ENCODE measurements at regions not wholly inside any gene's neighbourhood (a gene's known extent, or its start where the extent isn't known, plus 50 kb on each side); places are given as distances from the start of the nearest gene placed in this dataset.

DNA sequence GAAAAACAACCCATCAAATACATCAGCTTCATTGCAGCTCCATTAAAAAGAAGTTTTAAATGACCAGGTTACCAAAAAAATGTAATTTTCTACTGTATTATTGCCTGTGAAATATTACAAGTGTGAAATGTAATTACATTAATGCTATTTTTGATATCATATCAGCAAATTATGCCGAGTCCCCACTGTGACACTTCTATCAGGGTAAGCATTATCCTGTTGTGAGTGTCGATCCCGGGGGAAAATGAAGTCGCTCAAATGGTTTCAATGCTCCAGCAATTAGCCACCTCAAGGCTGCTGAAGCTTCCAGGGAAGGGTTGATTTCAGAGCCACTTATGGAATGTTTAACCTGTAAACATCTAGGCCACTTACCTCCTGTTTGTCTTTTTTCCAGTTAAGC lies 70.4 kb downstream of the RCN1 start:
- H3K27ac Mint-ChIP-seq: no peak overlapping the region

DNA sequence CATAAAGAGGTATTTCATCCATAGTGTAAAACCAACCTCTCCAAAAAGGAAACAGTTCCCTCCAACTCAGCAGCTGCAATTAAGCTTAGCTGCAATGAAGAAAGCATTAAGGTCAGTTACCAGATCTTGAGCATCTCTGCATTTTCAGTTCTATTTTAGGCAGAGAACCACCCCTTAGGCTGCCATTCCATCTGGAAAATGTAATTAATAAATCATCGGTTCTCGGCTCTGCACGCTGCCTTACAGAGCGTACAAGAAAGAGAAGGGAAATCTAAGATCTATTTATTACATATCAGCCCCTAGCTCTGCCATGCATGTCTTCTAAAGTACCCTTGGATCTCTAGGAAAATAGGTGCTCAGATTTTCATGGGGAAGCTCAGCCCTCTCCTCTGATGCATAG lies 71.5 kb downstream of the RCN1 start:
- H3K4me3 Mint-ChIP-seq: no peak overlapping the region
- H3K9me3 Mint-ChIP-seq: no peaks in the 10 kb centered on the region
- ATAC-seq (replicated peaks) (no peak), DNase-seq (no peak)
- no peaks in the 10 kb centered on the region for H3K36me3 Mint-ChIP-seq (ENCODE audit: insufficient read depth)
- H3K27me3 Mint-ChIP-seq: peaks cover 42 to 74% of the 10 kb centered on the region in 2 donors
- H3K27ac Mint-ChIP-seq: no peak overlapping the region
- H3K4me1 Mint-ChIP-seq (ENCODE audit: low read depth in 2 of 2): no peaks in the 10 kb centered on the region

More for the DNA sequence above, 70.4 kb downstream of the RCN1 start:
- ATAC-seq (replicated peaks) (no peak), DNase-seq (no peak)
- no peak overlapping the region for H3K4me3 Mint-ChIP-seq
- H3K27me3 Mint-ChIP-seq: peaks cover 42 to 72% of the 10 kb centered on the region in 2 donors
- no peaks in the 10 kb centered on the region for H3K36me3 Mint-ChIP-seq (ENCODE audit: insufficient read depth)
- H3K4me1 Mint-ChIP-seq (ENCODE audit: low read depth in 2 of 2): no peaks in the 10 kb centered on the region
- H3K9me3 Mint-ChIP-seq: no peaks in the 10 kb centered on the region

DNA sequence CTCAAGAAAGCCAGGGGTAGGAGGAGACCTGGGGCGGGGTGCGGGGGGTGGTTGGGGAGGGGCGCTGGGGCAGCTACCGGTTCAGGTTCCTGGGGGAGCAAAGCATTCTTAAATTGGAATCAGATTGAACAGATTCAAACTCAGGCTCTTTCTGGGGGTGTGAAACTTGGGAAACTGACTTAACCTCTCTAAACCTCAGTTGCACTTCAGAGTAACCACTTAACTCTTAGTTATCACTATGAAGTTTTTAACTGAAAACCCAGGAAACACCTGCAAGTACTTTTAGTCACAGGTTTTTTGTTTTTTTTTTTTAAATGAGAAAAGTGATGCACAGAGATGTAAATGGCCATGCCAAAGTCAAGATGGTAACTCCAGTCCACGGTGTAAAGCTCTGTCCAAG lies 72.0 kb downstream of the RCN1 start:
- H3K9me3 Mint-ChIP-seq: no peaks in the 10 kb centered on the region
- no peak overlapping the region for H3K4me3 Mint-ChIP-seq
- no peaks in the 10 kb centered on the region for H3K4me1 Mint-ChIP-seq (ENCODE audit: low read depth in 2 of 2)
- H3K27me3 Mint-ChIP-seq: peaks cover 42 to 74% of the 10 kb centered on the region in 2 donors
- H3K27ac Mint-ChIP-seq: no peak overlapping the region
- ATAC-seq (replicated peaks): no peak
- H3K36me3 Mint-ChIP-seq (ENCODE audit: insufficient read depth): no peaks in the 10 kb centered on the region
- no peak for DNase-seq

DNA sequence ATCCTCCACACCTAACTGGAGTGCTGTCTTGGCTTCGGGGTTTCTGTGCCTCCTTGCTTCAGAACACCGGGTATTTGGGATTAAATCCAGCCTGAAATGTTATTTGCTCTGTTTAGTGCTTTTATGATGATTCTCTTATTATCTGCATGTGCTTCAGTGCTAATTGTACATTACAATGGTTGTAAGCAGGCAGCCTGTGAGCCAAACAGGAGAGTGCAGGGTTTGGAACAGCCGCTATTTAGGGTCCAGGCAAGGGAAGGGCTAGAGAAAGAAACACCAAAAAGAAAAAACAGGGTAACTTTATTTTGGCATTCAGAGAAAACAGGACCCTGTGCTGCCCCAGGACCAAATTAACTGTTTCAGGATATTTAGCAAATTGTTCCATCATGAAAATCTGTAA lies 72.7 kb downstream of the RCN1 start:
- Mint-ChIP-seq H3K36me3 (ENCODE audit: insufficient read depth) (no peaks in the 10 kb centered on the region), H3K4me3 (no peak overlapping the region), H3K9me3 (no peaks in the 10 kb centered on the region)

DNA sequence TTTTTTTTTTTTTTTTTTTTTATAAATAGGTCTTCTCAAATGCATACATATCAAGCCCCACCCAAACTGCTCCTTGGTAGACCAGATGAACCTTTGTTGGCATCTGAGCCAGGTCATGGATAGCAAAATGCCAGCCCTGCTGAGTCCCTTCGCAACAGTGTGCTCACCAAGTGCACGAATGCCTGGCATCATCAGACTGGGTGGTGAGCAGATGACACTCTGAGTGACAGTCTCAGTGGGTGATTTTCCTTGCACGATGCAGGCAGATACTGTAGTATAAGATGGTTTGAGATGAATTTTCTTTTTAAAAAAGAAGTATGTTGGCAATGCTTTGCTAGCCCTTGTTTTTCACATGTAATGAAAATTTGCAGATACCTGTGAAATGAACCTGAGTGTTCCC lies 74.0 kb downstream of the RCN1 start:
- no peak for ATAC-seq (replicated peaks)

More for the DNA sequence above, 72.7 kb downstream of the RCN1 start:
- ATAC-seq (replicated peaks) (no peak), DNase-seq (no peak)
- H3K27me3 Mint-ChIP-seq: peaks cover 42 to 75% of the 10 kb centered on the region in 2 donors
- no peak overlapping the region for H3K27ac Mint-ChIP-seq
- peaks cover 0 to 3% of the 10 kb centered on the region in 2 donors for H3K4me1 Mint-ChIP-seq (ENCODE audit: low read depth in 2 of 2)

DNA sequence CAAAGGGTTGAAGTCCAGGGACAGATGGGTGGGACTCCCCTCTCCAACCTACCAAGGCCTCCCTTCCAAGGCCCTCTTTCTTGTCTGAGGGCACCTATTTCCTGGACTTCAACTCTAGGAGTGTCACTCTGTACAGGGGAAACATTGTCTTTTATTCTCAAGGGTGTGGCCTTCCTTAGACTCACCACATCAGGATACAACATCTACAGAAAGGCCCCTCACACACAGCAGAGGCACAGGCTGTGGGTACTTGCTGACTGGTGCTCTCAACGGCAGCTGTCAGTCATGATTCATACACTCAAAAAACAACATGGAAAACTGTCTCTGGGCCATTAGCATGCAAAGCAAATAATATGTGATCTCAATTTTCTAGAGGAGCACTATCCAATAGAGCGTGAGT lies 78.0 kb downstream of the RCN1 start:
- DNase-seq (no peak), ATAC-seq (replicated peaks) (no peak)
- H3K36me3 Mint-ChIP-seq (ENCODE audit: insufficient read depth): no peaks in the 10 kb centered on the region
- H3K27me3 Mint-ChIP-seq: peaks cover 7 to 61% of the 10 kb centered on the region in 2 donors
- H3K9me3 Mint-ChIP-seq: no peaks in the 10 kb centered on the region
- H3K27ac Mint-ChIP-seq: no peak overlapping the region
- H3K4me1 Mint-ChIP-seq (ENCODE audit: low read depth in 2 of 2): peaks cover 0 to 8% of the 10 kb centered on the region in 2 donors
- no peak overlapping the region for H3K4me3 Mint-ChIP-seq

More for the DNA sequence above, 74.0 kb downstream of the RCN1 start:
- H3K27me3 Mint-ChIP-seq: peaks cover 35 to 75% of the 10 kb centered on the region in 2 donors
- no peak overlapping the region for H3K27ac Mint-ChIP-seq
- no peaks in the 10 kb centered on the region for H3K36me3 Mint-ChIP-seq (ENCODE audit: insufficient read depth)
- H3K4me1 Mint-ChIP-seq (ENCODE audit: low read depth in 2 of 2): peaks cover 0 to 8% of the 10 kb centered on the region in 2 donors
- DNase-seq: no peak
- no peak overlapping the region for H3K4me3 Mint-ChIP-seq
- no peaks in the 10 kb centered on the region for H3K9me3 Mint-ChIP-seq

DNA sequence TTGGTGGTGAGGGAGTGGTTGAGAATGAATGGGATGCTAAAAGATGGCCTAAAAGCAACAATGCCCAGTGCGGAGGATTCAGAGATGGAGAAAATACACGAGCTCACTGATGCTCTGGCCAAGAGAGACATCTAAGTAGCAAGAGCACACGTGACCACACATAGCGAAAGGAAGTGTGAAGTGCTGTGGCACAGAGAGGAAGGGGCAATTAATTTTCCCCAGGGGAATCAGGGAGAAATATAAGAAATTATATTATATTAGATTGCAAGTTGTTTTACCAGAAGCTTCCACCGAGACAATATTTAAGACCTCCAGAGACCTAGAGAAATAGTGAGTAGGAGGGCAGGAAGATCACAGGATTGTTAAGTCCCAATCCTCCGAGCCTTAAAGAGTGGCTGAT lies 80.6 kb downstream of the RCN1 start:
- no peak for ATAC-seq (replicated peaks)
- peaks cover 0 to 14% of the 10 kb centered on the region in 2 donors for H3K4me1 Mint-ChIP-seq (ENCODE audit: low read depth in 2 of 2)

DNA sequence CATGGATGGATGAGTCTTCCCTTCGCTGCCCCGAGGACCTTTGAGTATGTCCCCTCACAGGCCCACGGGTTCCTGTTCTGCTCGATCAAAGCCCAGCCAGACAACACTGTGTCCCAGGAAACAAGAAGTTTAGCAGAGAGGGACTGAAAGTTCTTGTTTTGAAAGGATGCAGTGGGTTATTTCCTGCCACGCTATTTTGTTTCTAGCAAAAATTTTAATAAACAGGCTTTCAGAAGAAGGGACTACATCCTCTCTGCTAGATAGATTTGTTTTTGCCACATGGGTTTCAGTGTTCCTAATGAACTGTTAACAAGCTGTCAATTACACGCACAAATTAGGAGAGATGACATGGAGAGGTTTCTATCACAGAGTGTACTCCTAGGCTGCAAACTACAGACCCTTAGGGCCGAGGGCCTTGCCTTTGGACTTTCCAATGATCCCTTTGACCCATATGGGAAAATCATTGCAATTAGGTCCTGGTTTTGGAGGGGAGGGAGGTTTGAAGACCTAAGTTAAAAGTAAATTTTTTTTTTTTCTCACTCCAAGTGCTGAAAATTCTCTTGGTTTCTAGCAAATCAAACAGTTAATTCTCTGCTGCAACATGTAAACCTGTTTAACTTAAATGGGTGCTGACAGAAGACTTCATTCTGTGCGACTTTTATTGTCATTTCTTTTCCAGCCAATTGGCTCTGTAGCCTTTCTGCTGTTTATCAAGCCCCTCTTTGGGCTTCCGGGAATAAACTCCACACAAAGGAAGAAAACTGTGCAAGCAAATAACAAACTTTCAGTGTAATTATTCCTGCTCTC lies 81.4 kb downstream of the RCN1 start:
- Mint-ChIP-seq H3K36me3 (ENCODE audit: insufficient read depth) (no peaks in the 10 kb centered on the region), H3K4me3 (no peak overlapping the region), H3K9me3 (no peaks in the 10 kb centered on the region), H3K27ac (no peak overlapping the region), H3K4me1 (ENCODE audit: low read depth in 2 of 2) (peaks cover 0 to 14% of the 10 kb centered on the region in 2 donors), H3K27me3 (peaks cover 0 to 32% of the 10 kb centered on the region in 2 donors)
- ATAC-seq (replicated peaks): no peak
- DNase-seq: no peak

More for the DNA sequence above, 80.6 kb downstream of the RCN1 start:
- DNase-seq: no peak
- Mint-ChIP-seq H3K27ac (no peak overlapping the region), H3K9me3 (no peaks in the 10 kb centered on the region), H3K36me3 (ENCODE audit: insufficient read depth) (no peaks in the 10 kb centered on the region), H3K4me3 (no peak overlapping the region), H3K27me3 (peaks cover 0 to 38% of the 10 kb centered on the region in 2 donors)

DNA sequence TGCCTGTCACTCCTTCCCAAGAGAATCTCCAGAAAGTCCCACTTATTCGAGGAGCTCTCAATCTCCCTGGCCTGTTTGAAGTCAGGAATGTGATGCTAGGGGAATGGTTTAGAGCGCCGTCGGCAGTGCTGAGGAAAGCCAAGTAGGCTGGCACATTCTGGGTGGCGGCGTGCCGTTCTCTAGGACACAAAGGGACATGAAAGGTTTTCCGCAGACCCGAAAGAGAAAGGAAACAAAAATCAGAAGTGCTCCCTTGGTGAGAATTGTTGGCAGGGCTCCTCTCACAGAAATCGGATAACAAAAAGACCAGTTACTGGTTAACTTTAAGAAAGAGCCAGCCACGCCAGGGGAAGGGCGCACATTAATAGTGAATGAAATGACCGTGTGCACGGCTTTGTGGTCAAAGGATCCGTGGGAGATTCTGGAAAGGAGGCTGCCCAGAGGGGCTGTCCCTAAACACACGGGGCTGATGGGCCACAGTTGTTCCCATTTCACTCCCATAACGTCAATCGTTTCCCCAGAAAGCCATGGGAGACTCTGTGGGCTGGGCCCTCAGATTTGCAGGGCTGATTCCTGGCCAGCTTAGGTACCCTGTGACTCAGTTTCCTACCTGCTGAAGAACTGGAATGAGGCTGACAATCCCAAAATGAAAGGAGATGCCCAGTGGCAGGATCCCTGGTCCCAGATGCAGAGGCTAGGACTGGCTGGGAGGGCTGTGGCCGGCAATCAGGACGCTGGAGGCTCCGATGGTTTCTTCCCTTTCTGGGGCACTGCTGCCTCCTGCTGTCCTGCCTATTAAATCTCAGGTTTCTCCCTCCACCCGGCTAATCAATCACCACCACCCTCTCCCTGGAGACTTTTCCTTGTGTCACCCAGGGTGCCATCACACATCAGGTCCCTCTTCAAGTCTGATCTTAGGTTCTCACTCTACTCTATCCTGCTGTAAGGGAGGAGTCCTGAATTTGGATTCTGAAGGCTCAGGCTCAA lies 82.3 kb downstream of the RCN1 start:
- DNase-seq (peak in 1 of 3 experiments; percentile 20), ATAC-seq (replicated peaks) (no peak)
- no peak overlapping the region for H3K4me3 Mint-ChIP-seq
- H3K27me3 Mint-ChIP-seq: peaks cover 4 to 39% of the 10 kb centered on the region in 2 donors
- no peaks in the 10 kb centered on the region for H3K36me3 Mint-ChIP-seq (ENCODE audit: insufficient read depth)
- no peaks in the 10 kb centered on the region for H3K9me3 Mint-ChIP-seq
- H3K27ac Mint-ChIP-seq: no peak overlapping the region
- H3K4me1 Mint-ChIP-seq (ENCODE audit: low read depth in 2 of 2): peaks cover 0 to 14% of the 10 kb centered on the region in 2 donors

DNA sequence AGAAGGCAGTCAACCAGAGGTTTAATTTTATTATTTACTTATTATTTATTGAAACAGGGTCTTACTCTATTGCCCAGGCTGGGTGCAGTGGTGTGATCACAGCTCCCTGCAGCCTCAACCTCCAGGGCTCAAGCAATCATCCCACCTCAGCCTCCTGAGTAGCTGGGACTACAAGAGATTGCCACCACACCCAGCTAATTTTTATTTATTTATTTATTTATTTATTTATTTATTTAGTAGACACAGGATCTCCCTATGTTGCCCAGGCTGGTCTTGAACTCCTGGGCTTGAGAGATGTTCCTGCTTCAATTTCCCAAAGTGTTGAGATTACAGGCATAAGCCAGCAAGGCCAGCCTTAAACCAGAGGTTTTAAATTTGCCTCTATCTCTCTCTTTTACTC lies 83.1 kb downstream of the RCN1 start:
- H3K36me3 Mint-ChIP-seq (ENCODE audit: insufficient read depth): no peaks in the 10 kb centered on the region
- H3K27ac Mint-ChIP-seq: no peak overlapping the region
- peaks cover 12 to 40% of the 10 kb centered on the region in 2 donors for H3K27me3 Mint-ChIP-seq
- H3K4me1 Mint-ChIP-seq (ENCODE audit: low read depth in 2 of 2): peaks cover 0 to 7% of the 10 kb centered on the region in 2 donors
- H3K9me3 Mint-ChIP-seq: no peaks in the 10 kb centered on the region
- ATAC-seq (replicated peaks) (no peak), DNase-seq (no peak)
- H3K4me3 Mint-ChIP-seq: no peak overlapping the region

DNA sequence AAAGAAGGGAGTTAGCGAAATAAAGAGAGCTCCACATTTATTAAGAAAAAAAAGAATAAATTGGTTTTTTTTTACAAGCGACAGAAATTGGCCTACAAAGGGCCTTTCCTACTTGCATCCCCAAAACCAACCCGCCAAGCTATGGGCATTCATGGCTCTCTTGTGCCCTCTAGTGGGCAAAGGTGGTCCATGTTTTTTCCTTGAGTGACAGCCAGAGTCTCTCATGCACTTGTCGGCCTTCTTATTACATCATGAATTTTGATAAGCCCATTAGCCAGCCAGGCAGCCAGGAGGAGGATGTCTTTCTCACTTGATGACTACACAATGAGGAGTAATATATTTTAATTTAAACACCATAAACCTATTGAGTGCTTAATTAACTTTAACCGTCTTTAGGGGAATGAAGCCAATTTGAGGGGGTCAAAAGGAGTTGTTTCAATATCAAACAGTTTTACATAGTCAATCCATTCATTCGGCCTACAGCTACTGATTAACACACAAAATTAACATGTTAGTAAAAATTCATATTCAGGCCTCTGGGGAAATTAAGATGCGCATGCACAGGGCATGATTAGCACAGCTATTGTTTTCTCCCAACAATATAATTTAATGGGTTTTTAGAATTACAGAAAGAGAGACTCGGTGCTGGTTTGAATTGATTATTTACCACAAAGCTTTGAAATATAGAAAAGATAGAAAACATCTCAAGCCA lies 85.5 kb downstream of the RCN1 start:
- Mint-ChIP-seq H3K27me3 (peaks cover 20 to 26% of the 10 kb centered on the region in 2 donors), H3K9me3 (no peaks in the 10 kb centered on the region), H3K4me3 (no peak overlapping the region), H3K36me3 (ENCODE audit: insufficient read depth) (no peaks in the 10 kb centered on the region), H3K27ac (no peak overlapping the region), H3K4me1 (ENCODE audit: low read depth in 2 of 2) (peaks cover 0 to 6% of the 10 kb centered on the region in 2 donors)
- ATAC-seq (replicated peaks): peak; percentile 74
- DNase-seq: peak; percentile 73 to 82 (median 73)

DNA sequence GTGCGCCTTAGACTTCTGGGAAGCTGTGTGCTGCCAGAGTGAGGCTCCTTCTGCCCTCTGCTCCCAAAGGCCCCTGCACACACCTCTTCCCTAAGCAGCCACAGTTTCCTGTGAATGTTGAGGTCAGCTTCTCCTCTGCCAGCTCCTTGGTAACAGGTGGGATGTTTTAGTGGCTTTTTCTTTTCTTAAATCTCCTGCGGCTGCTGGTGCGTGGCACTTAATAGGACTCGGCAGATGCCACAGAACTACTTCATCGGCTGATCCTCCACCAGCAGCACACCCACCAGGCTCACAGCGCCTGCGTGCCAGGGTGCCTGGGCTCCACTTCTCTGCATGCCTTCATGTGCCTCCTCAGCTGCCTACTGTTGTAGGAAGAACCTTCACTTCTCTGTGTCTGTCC lies 87.8 kb downstream of the RCN1 start:
- Mint-ChIP-seq H3K9me3 (no peaks in the 10 kb centered on the region), H3K27ac (peak overlapping the region in 1 of 2 donors; percentile 52), H3K4me3 (no peak overlapping the region), H3K4me1 (ENCODE audit: low read depth in 2 of 2) (peaks cover 0 to 6% of the 10 kb centered on the region in 2 donors), H3K27me3 (peaks cover 26% of the 10 kb centered on the region in 2 donors), H3K36me3 (ENCODE audit: insufficient read depth) (no peaks in the 10 kb centered on the region)
- DNase-seq: no peak
- no peak for ATAC-seq (replicated peaks)

DNA sequence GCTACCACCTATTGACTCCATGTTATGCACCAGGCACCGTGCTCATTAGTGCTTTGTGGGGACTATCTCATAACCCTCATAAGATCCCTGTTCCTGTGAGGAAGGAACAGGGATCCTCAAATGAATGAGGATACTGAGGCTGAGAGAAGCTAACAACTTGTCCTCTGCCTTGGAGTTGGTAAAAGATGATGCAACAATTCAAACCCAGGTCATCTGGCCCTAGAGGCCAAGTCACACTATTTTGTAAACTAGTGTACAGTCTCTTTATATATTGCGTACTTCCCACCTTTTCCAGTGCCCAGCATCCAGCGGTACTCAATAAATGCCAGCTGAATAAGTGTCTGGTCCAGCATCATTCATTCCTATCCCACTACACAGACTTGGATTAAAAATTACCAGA lies 92.6 kb downstream of the RCN1 start:
- no peak for ATAC-seq (replicated peaks)
- no peaks in the 10 kb centered on the region for H3K4me1 Mint-ChIP-seq (ENCODE audit: low read depth in 2 of 2)
- no peak overlapping the region for H3K4me3 Mint-ChIP-seq
- H3K9me3 Mint-ChIP-seq: no peaks in the 10 kb centered on the region
- H3K36me3 Mint-ChIP-seq (ENCODE audit: insufficient read depth): no peaks in the 10 kb centered on the region
- H3K27me3 Mint-ChIP-seq: peaks cover 25 to 36% of the 10 kb centered on the region in 2 donors
- DNase-seq: no peak
- H3K27ac Mint-ChIP-seq: no peak overlapping the region
